ENCODE measurements at regions not wholly inside any gene's neighbourhood (a gene's known extent, or its start where the extent isn't known, plus 50 kb on each side); places are given as distances from the start of the nearest gene placed in this dataset.

DNA sequence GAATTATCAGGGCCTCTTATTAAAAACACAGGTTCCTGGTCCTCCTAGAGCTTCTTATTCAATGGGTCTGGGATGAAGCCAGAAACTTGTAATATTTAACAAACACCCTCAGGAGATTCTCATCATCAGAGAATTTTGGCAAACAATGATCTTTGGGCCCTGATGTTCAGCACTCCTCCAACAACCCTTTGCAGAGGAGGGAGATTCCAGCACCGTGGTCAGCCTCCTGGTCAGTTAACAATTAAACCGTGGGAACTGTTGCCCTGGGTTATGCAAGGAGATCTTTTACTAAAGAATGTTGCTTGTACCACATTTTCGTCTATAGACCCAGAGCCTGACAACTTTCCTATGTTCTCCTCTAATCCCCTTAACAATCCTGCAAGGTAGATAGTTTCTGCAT lies 294.4 kb downstream of the PLPP3 start (continued):
- TF ChIP-seq AHDC1 (CRISPR knock-in tag; IDR thresholded peaks at IDR 0.05; ENCODE audit: borderline replicate concordance), result peak; percentile 42; the same call in 1 of the 2 replicates
- no peak for TF ChIP-seq E2F2 (CRISPR knock-in tag; IDR thresholded peaks at IDR 0.05; ENCODE audit: borderline replicate concordance)
- no peak for TF ChIP-seq GRHL1 (CRISPR knock-in tag; conservative IDR thresholded peaks at IDR 0.05)
- no peak for TF ChIP-seq SSRP1 (CRISPR knock-in tag; IDR thresholded peaks at IDR 0.05)
- TF ChIP-seq ZNF792 (CRISPR knock-in tag; IDR thresholded peaks at IDR 0.05), result 0 out of 2 replicates have a peak, but pooled peaks have one; percentile 37
- TF ChIP-seq RBAK (CRISPR knock-in tag; IDR thresholded peaks at IDR 0.05), result peak; percentile 7; the same call in 1 of the 2 replicates
- no peak for TF ChIP-seq SRSF4 (IDR thresholded peaks at IDR 0.05; ENCODE audit: low read depth, low read length, poor library complexity, severe bottlenecking)
- TF ChIP-seq ZFYVE20 (CRISPR knock-in tag; IDR thresholded peaks at IDR 0.05; ENCODE audit: borderline replicate concordance, low read depth), result no peak
- TF ChIP-seq ZNF234 (CRISPR knock-in tag; conservative IDR thresholded peaks at IDR 0.05), result no peak
- TF ChIP-seq EZH2 (conservative IDR thresholded peaks at IDR 0.05; ENCODE audit: low read depth, low read length), result no peak
- no peak for TF ChIP-seq WIZ (CRISPR knock-in tag; IDR thresholded peaks at IDR 0.05)
- no peak for TF ChIP-seq RXRA (CRISPR knock-in tag; IDR thresholded peaks at IDR 0.05)
- no peak for TF ChIP-seq ZNF30 (CRISPR knock-in tag; IDR thresholded peaks at IDR 0.05)
- TF ChIP-seq NRL (CRISPR knock-in tag; IDR thresholded peaks at IDR 0.05; ENCODE audit: borderline replicate concordance), result no peak
- TF ChIP-seq ZNF292 (CRISPR knock-in tag; IDR thresholded peaks at IDR 0.05; ENCODE audit: borderline replicate concordance, low read depth), result peak; percentile 31; the same call in 1 of the 2 replicates
- no peak for TF ChIP-seq ZNF724P (CRISPR knock-in tag; IDR thresholded peaks at IDR 0.05; ENCODE audit: borderline replicate concordance)
- TF ChIP-seq, protein P1, sequence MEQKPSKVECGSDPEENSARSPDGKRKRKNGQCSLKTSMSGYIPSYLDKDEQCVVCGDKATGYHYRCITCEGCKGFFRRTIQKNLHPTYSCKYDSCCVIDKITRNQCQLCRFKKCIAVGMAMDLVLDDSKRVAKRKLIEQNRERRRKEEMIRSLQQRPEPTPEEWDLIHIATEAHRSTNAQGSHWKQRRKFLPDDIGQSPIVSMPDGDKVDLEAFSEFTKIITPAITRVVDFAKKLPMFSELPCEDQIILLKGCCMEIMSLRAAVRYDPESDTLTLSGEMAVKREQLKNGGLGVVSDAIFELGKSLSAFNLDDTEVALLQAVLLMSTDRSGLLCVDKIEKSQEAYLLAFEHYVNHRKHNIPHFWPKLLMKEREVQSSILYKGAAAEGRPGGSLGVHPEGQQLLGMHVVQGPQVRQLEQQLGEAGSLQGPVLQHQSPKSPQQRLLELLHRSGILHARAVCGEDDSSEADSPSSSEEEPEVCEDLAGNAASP (CRISPR knock-in tag; IDR thresholded peaks at IDR 0.05; ENCODE audit: borderline replicate concordance), result 0 out of 2 replicates have a peak, but pooled peaks have one; percentile 27
- TF ChIP-seq ZBTB49 (CRISPR knock-in tag; IDR thresholded peaks at IDR 0.05; ENCODE audit: borderline replicate concordance), result no peak
